HL-60 (cell line): ENCODE measurements at regions not wholly inside any gene's neighbourhood (a gene's known extent, or its start where the extent isn't known, plus 50 kb on each side); places are given as distances from the start of the nearest gene placed in this dataset.

Experiments
- POLR2AphosphoS5 ChIP-seq: IDR thresholded peaks from 2 replicates; pipeline ENCODE4 v1.6.1; 2012; ENCODE audit warnings: low read depth
- TF ChIP-seq, protein P1 (sequence below): IDR thresholded peaks from one replicate; pipeline ENCODE4 v1.5.1; 2011; ENCODE audit warnings: low read length, control low read depth, inconsistent platforms; ENCODE audit not compliant: insufficient read depth

DNA sequence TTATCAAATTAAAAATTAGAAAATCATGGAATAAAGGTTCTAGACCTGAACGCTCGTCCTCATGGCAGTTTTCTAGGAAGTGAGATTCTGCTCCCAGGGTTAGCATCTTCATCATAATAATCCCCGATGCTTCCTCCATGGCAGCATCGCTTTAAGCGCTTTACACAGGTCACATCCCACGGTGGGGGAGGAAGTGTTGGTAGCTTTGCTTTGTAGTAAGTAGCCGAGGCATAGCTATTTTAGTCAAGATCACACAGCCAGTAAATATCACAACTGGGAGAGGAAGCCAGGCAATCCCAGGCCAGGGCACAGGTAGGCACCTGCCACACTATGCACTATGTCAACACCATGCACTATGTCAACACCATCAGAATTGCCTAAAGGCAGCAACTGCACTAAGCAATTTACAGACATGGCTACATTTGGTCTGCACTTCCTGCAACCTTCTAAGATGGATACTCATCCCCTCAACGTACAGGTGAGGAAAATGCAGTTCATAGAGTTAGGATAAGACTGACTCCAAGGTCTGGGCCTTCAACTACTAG, 205.5 kb downstream of the FBXO15 start:
- TF ChIP-seq, protein P1, sequence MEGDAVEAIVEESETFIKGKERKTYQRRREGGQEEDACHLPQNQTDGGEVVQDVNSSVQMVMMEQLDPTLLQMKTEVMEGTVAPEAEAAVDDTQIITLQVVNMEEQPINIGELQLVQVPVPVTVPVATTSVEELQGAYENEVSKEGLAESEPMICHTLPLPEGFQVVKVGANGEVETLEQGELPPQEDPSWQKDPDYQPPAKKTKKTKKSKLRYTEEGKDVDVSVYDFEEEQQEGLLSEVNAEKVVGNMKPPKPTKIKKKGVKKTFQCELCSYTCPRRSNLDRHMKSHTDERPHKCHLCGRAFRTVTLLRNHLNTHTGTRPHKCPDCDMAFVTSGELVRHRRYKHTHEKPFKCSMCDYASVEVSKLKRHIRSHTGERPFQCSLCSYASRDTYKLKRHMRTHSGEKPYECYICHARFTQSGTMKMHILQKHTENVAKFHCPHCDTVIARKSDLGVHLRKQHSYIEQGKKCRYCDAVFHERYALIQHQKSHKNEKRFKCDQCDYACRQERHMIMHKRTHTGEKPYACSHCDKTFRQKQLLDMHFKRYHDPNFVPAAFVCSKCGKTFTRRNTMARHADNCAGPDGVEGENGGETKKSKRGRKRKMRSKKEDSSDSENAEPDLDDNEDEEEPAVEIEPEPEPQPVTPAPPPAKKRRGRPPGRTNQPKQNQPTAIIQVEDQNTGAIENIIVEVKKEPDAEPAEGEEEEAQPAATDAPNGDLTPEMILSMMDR, result no peak
- no peak for TF ChIP-seq POLR2AphosphoS5
